ENCODE measurements at regions not wholly inside any gene's neighbourhood (a gene's known extent, or its start where the extent isn't known, plus 50 kb on each side); places are given as distances from the start of the nearest gene placed in this dataset.

DNA sequence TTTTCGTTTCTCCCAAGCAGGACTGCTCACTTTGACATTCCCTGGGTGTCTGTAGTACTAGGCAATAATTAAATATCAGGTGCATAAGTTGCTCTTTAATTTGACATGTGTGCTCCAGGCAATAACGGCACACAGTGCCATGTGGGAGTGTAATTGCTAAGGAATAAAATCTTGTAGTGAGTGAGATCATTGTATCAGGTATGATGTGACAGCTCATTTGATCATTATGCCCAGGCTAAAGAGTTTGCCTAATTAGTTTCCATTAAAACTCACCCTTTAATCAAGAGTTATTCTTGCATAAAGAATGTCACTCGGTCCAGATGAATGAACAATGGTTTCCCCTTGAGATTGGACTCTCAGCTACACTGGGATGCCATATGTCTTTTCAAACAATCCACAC is 220.0 kb downstream of the INSC start:
- Histone ChIP-seq H3K9me3 (ENCODE audit: low read length) (no peaks in the 10 kb centered on the region), H3K27ac (ENCODE audit: low read depth, low read length) (no peak overlapping the region), H3K4me1 (ENCODE audit: insufficient read depth, low read length) (no peaks in the 10 kb centered on the region), H3K36me3 (ENCODE audit: insufficient read depth, low read length) (no peaks in the 10 kb centered on the region), H3K4me3 (ENCODE audit: low read length) (no peak overlapping the region), H3K27me3 (ENCODE audit: insufficient read depth, low read length, poor library complexity, severe bottlenecking) (no peaks in the 10 kb centered on the region)
- Mint-ChIP-seq H3K36me3 (no peaks in the 10 kb centered on the region), H3K4me3 (no peak overlapping the region), H3K9me3 (peaks cover 0 to 4% (median 0%) of the 10 kb centered on the region in 5 donors), H3K27me3 (no peaks in the 10 kb centered on the region), H3K27ac (peak overlapping the region in 1 of 8 donors; percentile 48), H3K4me1 (no peaks in the 10 kb centered on the region)
- no peak for DNase-seq
- POLR2A ChIA-PET, result no interaction called here
- CTCF ChIA-PET, result no interaction called here

DNA sequence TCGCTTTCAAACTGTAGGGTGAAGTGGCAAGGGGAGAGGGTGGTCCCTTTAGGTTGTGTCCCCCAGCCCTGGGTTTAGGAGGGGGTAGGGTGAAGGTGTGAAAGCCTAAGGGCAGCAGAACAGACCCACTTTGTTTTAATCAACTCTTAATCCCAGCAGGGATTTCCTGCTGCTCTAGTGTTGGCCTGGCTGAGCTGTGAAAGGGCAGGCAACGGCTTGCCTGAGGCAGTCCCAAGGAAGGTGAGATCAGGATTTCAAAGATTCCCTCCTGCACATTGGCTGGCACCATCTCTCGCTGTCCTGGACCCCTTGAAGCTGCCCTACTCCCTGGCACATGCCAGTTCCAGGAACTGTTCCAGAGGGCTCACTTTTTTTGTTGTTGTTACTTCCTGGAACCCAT is 221.3 kb downstream of the INSC start:
- Histone ChIP-seq H3K36me3 (ENCODE audit: insufficient read depth, low read length) (no peaks in the 10 kb centered on the region), H3K9me3 (ENCODE audit: low read length) (no peaks in the 10 kb centered on the region), H3K4me1 (ENCODE audit: insufficient read depth, low read length) (no peaks in the 10 kb centered on the region), H3K27ac (ENCODE audit: low read depth, low read length) (no peak overlapping the region), H3K27me3 (ENCODE audit: insufficient read depth, low read length, poor library complexity, severe bottlenecking) (no peaks in the 10 kb centered on the region), H3K4me3 (ENCODE audit: low read length) (no peak overlapping the region)
- CTCF ChIA-PET, result no interaction called here
- H3K9me3 Mint-ChIP-seq, result peaks cover 0 to 8% (median 2%) of the 10 kb centered on the region in 5 donors
- POLR2A ChIA-PET, result no interaction called here
- no peaks in the 10 kb centered on the region for H3K4me1 Mint-ChIP-seq
- no peak for DNase-seq
- no peaks in the 10 kb centered on the region for H3K27me3 Mint-ChIP-seq
- H3K27ac Mint-ChIP-seq, result no peak overlapping the region
- H3K4me3 Mint-ChIP-seq, result no peak overlapping the region
- no peaks in the 10 kb centered on the region for H3K36me3 Mint-ChIP-seq

DNA sequence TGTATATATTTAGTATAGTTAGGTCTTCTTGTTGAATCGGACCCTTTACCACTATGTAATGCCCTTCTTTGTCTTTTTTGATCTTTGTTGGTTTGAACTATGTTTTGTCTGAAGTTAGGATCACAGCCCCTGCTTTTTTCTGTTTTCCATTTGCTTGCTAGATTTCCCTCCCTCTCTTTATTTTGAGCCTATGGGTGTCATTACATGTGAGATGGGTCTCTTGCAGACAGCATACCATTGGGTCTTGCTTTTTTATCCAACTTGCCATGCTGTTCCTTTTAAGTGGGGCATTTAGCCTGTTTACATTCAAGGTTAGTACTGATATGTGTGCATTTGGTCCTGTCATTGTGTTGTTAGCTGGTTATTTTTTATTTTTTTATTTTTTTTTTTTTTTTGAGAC is 224.6 kb downstream of the INSC start:
- Mint-ChIP-seq H3K36me3 (no peaks in the 10 kb centered on the region), H3K9me3 (peaks cover 0 to 8% (median 2%) of the 10 kb centered on the region in 5 donors), H3K27me3 (peaks cover 0 to 5% of the 10 kb centered on the region in 2 donors), H3K4me3 (no peak overlapping the region), H3K27ac (no peak overlapping the region), H3K4me1 (no peaks in the 10 kb centered on the region)
- no peak overlapping the region for H3K27ac ChIP-seq (ENCODE audit: low read depth, low read length)
- H3K36me3 ChIP-seq (ENCODE audit: insufficient read depth, low read length), result no peaks in the 10 kb centered on the region
- DNase-seq, result no peak
- POLR2A ChIA-PET, result no interaction called here
- no peaks in the 10 kb centered on the region for H3K9me3 ChIP-seq (ENCODE audit: low read length)
- no peaks in the 10 kb centered on the region for H3K4me1 ChIP-seq (ENCODE audit: insufficient read depth, low read length)
- no peaks in the 10 kb centered on the region for H3K27me3 ChIP-seq (ENCODE audit: insufficient read depth, low read length, poor library complexity, severe bottlenecking)
- H3K4me3 ChIP-seq (ENCODE audit: low read length), result no peak overlapping the region
- CTCF ChIA-PET, result no interaction called here

DNA sequence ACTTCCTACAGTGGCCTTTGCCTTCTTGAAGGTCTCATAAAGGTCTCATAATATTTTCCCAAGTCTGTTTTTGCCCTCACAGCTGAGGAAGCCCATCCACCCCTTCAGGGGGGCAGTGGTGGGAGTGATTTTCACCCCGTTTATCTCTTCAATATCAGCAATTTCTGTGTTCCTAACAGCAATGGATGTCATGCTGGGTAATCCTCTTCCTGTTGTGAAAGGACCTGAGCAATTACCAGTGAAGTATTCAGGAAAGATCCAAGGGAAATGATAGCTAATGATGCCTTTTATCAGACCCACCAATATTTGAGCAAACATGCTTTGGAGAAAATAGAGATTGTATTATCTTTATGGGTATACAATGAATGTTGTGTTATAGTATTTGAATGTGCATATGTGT is 226.9 kb downstream of the INSC start:
- Mint-ChIP-seq H3K4me1 (no peaks in the 10 kb centered on the region), H3K27ac (no peak overlapping the region), H3K36me3 (no peaks in the 10 kb centered on the region), H3K27me3 (peaks cover 0 to 5% of the 10 kb centered on the region in 2 donors), H3K4me3 (no peak overlapping the region), H3K9me3 (peaks cover 0 to 8% (median 3%) of the 10 kb centered on the region in 5 donors)
- DNase-seq, result no peak
- ChIA-PET POLR2A (no interaction called here), CTCF (no interaction called here)
- H3K27me3 ChIP-seq (ENCODE audit: insufficient read depth, low read length, poor library complexity, severe bottlenecking), result no peaks in the 10 kb centered on the region
- no peaks in the 10 kb centered on the region for H3K4me1 ChIP-seq (ENCODE audit: insufficient read depth, low read length)
- no peak overlapping the region for H3K27ac ChIP-seq (ENCODE audit: low read depth, low read length)
- no peaks in the 10 kb centered on the region for H3K36me3 ChIP-seq (ENCODE audit: insufficient read depth, low read length)
- H3K9me3 ChIP-seq (ENCODE audit: low read length), result no peaks in the 10 kb centered on the region
- no peak overlapping the region for H3K4me3 ChIP-seq (ENCODE audit: low read length)

DNA sequence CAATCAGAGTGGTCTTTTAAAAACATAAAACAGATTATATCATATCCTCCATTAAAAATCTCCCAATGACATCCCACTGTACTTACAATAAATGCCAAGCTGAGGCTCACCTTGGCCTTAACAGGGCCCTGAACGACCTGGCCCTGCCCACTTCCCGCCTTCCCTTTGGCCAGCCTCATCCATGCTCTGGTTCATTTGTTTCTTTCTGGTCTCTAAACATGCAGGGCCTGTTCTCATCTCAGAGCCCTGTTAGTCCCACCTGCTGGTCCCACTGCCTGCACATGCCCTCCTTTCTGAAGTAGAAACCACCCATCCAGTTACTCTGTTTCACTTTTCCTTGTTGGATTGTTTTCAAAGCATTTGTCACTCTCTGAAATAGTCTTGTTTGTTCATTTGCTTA is 227.4 kb downstream of the INSC start:
- Histone ChIP-seq H3K27me3 (ENCODE audit: insufficient read depth, low read length, poor library complexity, severe bottlenecking) (no peaks in the 10 kb centered on the region), H3K36me3 (ENCODE audit: insufficient read depth, low read length) (no peaks in the 10 kb centered on the region), H3K9me3 (ENCODE audit: low read length) (no peaks in the 10 kb centered on the region), H3K4me1 (ENCODE audit: insufficient read depth, low read length) (no peaks in the 10 kb centered on the region), H3K4me3 (ENCODE audit: low read length) (no peak overlapping the region), H3K27ac (ENCODE audit: low read depth, low read length) (no peak overlapping the region)
- H3K36me3 Mint-ChIP-seq, result no peaks in the 10 kb centered on the region
- peaks cover 0 to 8% (median 3%) of the 10 kb centered on the region in 5 donors for H3K9me3 Mint-ChIP-seq
- no peaks in the 10 kb centered on the region for H3K4me1 Mint-ChIP-seq
- ChIA-PET POLR2A (no interaction called here), CTCF (no interaction called here)
- no peak overlapping the region for H3K27ac Mint-ChIP-seq
- peaks cover 0 to 5% of the 10 kb centered on the region in 2 donors for H3K27me3 Mint-ChIP-seq
- no peak overlapping the region for H3K4me3 Mint-ChIP-seq
- no peak for DNase-seq

DNA sequence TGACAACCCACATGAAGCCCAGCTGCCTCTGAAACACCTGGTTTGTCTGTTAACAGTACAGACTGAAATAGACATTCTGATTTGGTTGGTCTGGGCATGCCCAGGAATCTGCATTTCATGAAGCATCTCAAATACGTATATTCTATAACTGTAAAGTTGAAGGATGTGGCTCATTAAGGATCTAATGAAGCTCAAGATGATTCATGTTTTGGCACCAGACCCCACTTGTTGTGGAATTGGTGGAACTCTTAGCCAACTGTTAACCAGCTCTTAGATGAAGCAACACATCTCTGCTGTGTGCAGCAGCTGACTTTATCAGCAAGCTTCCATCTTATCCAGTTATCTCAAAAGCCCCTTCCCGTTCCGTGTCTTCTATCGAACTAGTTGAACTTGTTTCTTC is 232.2 kb downstream of the INSC start:
- no peak for DNase-seq
- Mint-ChIP-seq H3K4me3 (no peak overlapping the region), H3K27me3 (peaks cover 0 to 5% of the 10 kb centered on the region in 2 donors), H3K9me3 (peaks cover 0 to 4% (median 3%) of the 10 kb centered on the region in 5 donors), H3K27ac (no peak overlapping the region), H3K4me1 (no peaks in the 10 kb centered on the region), H3K36me3 (no peaks in the 10 kb centered on the region)
- POLR2A ChIA-PET, result no interaction called here
- H3K36me3 ChIP-seq (ENCODE audit: insufficient read depth, low read length), result no peaks in the 10 kb centered on the region
- no peak overlapping the region for H3K4me3 ChIP-seq (ENCODE audit: low read length)
- CTCF ChIA-PET, result no interaction called here
- no peak overlapping the region for H3K27ac ChIP-seq (ENCODE audit: low read depth, low read length)
- no peaks in the 10 kb centered on the region for H3K27me3 ChIP-seq (ENCODE audit: insufficient read depth, low read length, poor library complexity, severe bottlenecking)
- no peaks in the 10 kb centered on the region for H3K4me1 ChIP-seq (ENCODE audit: insufficient read depth, low read length)
- no peaks in the 10 kb centered on the region for H3K9me3 ChIP-seq (ENCODE audit: low read length)

DNA sequence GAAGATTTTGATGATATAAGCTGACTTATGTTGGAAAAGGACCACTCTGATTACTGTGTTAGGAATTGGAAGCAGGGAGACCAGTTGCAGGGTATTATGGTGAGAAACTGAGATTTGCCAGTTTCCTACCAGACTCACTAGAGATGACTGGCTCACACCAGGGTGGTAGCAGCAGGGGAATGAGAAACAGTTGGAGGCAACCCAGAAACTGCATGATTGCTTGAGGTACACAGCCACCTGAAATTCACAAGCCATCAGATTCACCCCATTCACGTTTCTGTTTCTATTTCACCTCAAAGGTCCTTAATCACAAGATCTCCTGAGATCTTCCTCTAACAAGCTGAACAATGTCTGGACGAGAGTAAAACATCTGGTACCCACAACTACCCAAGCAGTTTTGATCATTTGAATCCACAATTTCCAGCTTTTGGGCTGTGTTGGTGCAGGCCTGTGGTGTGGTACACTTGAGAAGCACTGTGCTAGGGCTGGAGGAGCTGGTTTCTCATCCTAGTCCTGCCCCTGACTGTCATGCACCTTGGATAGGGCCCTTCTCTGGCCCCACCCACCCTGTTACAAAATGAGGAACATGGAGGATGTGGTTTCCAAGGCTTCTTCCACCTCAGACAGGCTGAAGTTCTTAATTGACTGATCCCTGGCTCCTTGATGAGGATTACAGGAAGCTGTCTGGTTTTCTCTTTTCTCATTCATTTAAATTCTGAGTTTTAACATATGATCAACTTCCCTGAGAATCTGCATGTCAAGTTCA is 233.4 kb downstream of the INSC start:
- no peaks in the 10 kb centered on the region for H3K27me3 Mint-ChIP-seq
- no peak overlapping the region for H3K27ac ChIP-seq (ENCODE audit: low read depth, low read length)
- H3K27me3 ChIP-seq (ENCODE audit: insufficient read depth, low read length, poor library complexity, severe bottlenecking), result no peaks in the 10 kb centered on the region
- no peak overlapping the region for H3K4me3 ChIP-seq (ENCODE audit: low read length)
- no peaks in the 10 kb centered on the region for H3K36me3 ChIP-seq (ENCODE audit: insufficient read depth, low read length)
- H3K9me3 Mint-ChIP-seq, result peaks cover 0 to 4% (median 3%) of the 10 kb centered on the region in 5 donors
- H3K36me3 Mint-ChIP-seq, result no peaks in the 10 kb centered on the region
- ChIA-PET POLR2A (no interaction called here), CTCF (no interaction called here)
- H3K27ac Mint-ChIP-seq, result no peak overlapping the region
- no peaks in the 10 kb centered on the region for H3K9me3 ChIP-seq (ENCODE audit: low read length)
- H3K4me1 Mint-ChIP-seq, result no peaks in the 10 kb centered on the region
- H3K4me1 ChIP-seq (ENCODE audit: insufficient read depth, low read length), result no peaks in the 10 kb centered on the region
- H3K4me3 Mint-ChIP-seq, result no peak overlapping the region
- no peak for DNase-seq

DNA sequence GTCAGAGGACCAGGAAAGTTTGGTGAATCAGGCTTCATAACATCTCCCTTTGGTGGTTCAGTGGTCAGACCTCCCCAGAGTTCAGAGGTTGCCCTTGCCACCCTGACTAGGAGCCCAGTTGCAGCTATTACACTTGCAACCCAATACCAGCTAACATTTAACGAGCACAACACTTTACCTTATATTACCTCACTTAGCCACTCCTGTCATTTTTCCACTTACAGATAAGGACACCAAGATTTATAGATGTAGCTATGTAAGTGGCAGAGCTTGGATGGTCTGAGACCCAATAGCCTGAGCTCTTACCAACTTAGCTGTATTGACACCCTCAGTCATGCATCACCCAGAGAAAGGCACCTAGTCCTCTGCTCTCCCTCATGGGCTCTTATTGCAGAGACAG is 234.7 kb downstream of the INSC start:
- Histone ChIP-seq H3K27me3 (ENCODE audit: insufficient read depth, low read length, poor library complexity, severe bottlenecking) (no peaks in the 10 kb centered on the region), H3K36me3 (ENCODE audit: insufficient read depth, low read length) (no peaks in the 10 kb centered on the region), H3K9me3 (ENCODE audit: low read length) (no peaks in the 10 kb centered on the region), H3K4me1 (ENCODE audit: insufficient read depth, low read length) (no peaks in the 10 kb centered on the region), H3K4me3 (ENCODE audit: low read length) (no peak overlapping the region), H3K27ac (ENCODE audit: low read depth, low read length) (no peak overlapping the region)
- Mint-ChIP-seq H3K9me3 (peaks cover 0 to 4% (median 3%) of the 10 kb centered on the region in 5 donors), H3K27me3 (no peaks in the 10 kb centered on the region), H3K36me3 (no peaks in the 10 kb centered on the region), H3K27ac (no peak overlapping the region), H3K4me1 (no peaks in the 10 kb centered on the region), H3K4me3 (no peak overlapping the region)
- CTCF ChIA-PET, result no interaction called here
- POLR2A ChIA-PET, result no interaction called here
- no peak for DNase-seq

All from CD8-positive, alpha-beta memory T cell (primary cell).